Endothelial cell (in vitro differentiated cells): ENCODE measurements at regions not wholly inside any gene's neighbourhood (a gene's known extent, or its start where the extent isn't known, plus 50 kb on each side); places are given as distances from the start of the nearest gene placed in this dataset.

Experiments
- DNase-seq: peaks from one replicate; pipeline ENCODE4 v3.0.0; 2021; ENCODE audit warnings: low spot score
- H3K27ac Mint-ChIP-seq: one replicate; pipeline ENCODE4 v1.8.0; 2021; ENCODE audit warnings: mixed read lengths, inconsistent platforms; ENCODE audit not compliant: unreplicated experiment
- H3K27me3 Mint-ChIP-seq: one replicate; pipeline ENCODE4 v1.8.0; 2021; ENCODE audit warnings: mild to moderate bottlenecking, moderate library complexity, mixed read lengths, inconsistent platforms; ENCODE audit not compliant: unreplicated experiment
- H3K36me3 Mint-ChIP-seq: one replicate; pipeline ENCODE4 v1.8.0; 2021; ENCODE audit warnings: mild to moderate bottlenecking, low read depth, mixed read lengths, inconsistent platforms; ENCODE audit not compliant: unreplicated experiment
- H3K4me1 Mint-ChIP-seq: one replicate; pipeline ENCODE4 v1.8.0; 2021; ENCODE audit warnings: mild to moderate bottlenecking, mixed read lengths, inconsistent platforms; ENCODE audit not compliant: unreplicated experiment
- H3K4me3 Mint-ChIP-seq: one replicate; pipeline ENCODE4 v1.8.0; 2021; ENCODE audit warnings: mild to moderate bottlenecking, mixed read lengths, inconsistent platforms; ENCODE audit not compliant: unreplicated experiment
- H3K9me3 Mint-ChIP-seq: one replicate; pipeline ENCODE4 v1.8.0; 2021; ENCODE audit warnings: mixed read lengths, inconsistent platforms; ENCODE audit not compliant: unreplicated experiment
- TF ChIP-seq, protein P1 (sequence below): fragments of 200-600 bp; sonication (generic); IDR thresholded peaks from one replicate; pipeline ENCODE4 v1.5.0; 2021; ENCODE audit warnings: antibody characterized with exemption; ENCODE audit not compliant: unreplicated experiment

DNA sequence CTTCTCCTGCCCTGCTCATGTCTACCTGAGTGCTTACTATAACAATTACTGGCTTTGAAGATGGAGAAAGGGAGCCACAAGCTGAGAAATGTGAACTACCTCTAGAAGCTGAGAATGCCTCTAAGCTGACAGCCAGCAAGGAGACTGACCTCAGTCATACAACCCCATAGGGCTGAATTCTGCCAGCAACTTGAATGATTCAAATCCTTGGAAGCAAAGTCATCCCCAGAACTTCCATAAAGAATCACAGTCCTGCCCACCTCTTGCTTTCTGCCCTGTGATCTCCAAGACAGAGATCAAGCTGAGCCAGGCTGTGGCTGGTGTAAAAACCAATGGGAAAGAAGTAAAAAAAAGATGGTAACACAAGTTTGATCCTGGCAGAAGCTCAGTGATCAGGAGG lies 288.2 kb upstream of the SPHKAP start:
- TF ChIP-seq, protein P1, sequence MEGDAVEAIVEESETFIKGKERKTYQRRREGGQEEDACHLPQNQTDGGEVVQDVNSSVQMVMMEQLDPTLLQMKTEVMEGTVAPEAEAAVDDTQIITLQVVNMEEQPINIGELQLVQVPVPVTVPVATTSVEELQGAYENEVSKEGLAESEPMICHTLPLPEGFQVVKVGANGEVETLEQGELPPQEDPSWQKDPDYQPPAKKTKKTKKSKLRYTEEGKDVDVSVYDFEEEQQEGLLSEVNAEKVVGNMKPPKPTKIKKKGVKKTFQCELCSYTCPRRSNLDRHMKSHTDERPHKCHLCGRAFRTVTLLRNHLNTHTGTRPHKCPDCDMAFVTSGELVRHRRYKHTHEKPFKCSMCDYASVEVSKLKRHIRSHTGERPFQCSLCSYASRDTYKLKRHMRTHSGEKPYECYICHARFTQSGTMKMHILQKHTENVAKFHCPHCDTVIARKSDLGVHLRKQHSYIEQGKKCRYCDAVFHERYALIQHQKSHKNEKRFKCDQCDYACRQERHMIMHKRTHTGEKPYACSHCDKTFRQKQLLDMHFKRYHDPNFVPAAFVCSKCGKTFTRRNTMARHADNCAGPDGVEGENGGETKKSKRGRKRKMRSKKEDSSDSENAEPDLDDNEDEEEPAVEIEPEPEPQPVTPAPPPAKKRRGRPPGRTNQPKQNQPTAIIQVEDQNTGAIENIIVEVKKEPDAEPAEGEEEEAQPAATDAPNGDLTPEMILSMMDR: no peak
- Mint-ChIP-seq H3K4me3 (no peak overlapping the region), H3K27me3 (no peaks in the 10 kb centered on the region), H3K9me3 (no peaks in the 10 kb centered on the region), H3K36me3 (no peaks in the 10 kb centered on the region), H3K27ac (no peak overlapping the region), H3K4me1 (peaks cover 4% of the 10 kb centered on the region)
- DNase-seq: no peak

DNA sequence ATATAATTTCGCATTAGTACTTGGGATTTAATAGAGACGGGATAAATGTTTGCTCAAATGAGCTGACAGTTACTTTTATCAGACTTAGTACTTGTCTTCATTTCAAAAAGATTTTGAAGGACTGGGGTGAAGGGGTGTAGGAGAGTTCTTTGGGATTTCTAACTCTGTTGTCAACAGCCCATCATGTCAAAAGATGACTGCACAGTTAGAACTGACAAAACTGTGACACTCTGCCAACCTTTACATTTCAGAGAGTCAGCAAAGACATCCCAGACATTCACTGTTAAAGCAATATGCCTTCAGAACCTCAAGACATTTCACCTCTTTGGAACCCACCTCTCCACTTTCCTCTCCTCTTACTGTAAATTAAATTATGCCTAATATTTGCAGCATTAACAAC lies 285.4 kb upstream of the SPHKAP start:
- H3K4me1 Mint-ChIP-seq: no peaks in the 10 kb centered on the region
- no peak overlapping the region for H3K4me3 Mint-ChIP-seq
- H3K9me3 Mint-ChIP-seq: no peaks in the 10 kb centered on the region
- TF ChIP-seq, protein P1: no peak
- no peak overlapping the region for H3K27ac Mint-ChIP-seq
- H3K36me3 Mint-ChIP-seq: no peaks in the 10 kb centered on the region
- no peaks in the 10 kb centered on the region for H3K27me3 Mint-ChIP-seq
- DNase-seq: no peak

DNA sequence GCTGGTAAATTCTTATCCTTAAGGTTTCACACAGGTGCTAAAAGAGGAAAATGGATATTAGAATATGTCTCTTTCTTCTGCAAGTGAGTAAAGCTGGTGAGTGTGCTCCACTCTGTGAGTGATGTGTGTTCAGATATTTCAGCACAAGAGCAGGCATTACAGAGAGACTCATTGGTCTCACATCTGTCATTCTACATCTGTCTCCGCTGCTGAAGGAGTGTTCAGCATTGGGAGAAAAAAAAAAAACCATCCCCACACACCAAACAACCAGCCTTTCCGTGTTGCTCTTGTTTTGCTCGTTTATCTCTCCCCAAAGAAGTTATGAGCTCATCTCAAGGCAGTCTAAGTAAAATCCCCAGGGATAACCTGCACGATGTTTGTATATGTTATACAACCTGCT lies 283.9 kb upstream of the SPHKAP start:
- no peak overlapping the region for H3K27ac Mint-ChIP-seq
- no peak overlapping the region for H3K4me3 Mint-ChIP-seq
- H3K4me1 Mint-ChIP-seq: no peaks in the 10 kb centered on the region
- H3K27me3 Mint-ChIP-seq: no peaks in the 10 kb centered on the region
- TF ChIP-seq, protein P1: no peak
- no peaks in the 10 kb centered on the region for H3K9me3 Mint-ChIP-seq
- no peaks in the 10 kb centered on the region for H3K36me3 Mint-ChIP-seq
- no peak for DNase-seq

DNA sequence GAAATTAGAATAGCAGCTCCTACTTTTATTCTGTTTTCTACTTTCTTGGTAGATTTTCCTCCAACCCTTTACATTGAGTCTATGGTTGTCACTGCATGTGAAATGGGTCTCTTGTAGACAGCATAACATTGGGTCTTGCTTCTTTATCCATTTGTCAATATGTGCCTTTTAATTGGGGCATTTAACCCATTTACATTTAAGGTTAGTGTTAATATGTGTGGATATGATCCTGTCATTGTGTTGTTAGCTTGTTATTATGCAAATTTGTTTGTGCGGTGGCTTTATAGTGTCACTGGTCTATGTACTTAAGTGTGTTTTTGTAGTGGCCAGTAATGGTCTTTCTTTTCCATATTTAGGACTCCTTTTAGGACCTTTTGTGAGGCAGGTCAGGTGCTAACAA lies 276.9 kb upstream of the SPHKAP start:
- no peak for DNase-seq
- H3K4me1 Mint-ChIP-seq: no peaks in the 10 kb centered on the region
- no peak overlapping the region for H3K27ac Mint-ChIP-seq
- peaks cover 3% of the 10 kb centered on the region for H3K36me3 Mint-ChIP-seq
- H3K9me3 Mint-ChIP-seq: no peaks in the 10 kb centered on the region
- no peak overlapping the region for H3K4me3 Mint-ChIP-seq
- H3K27me3 Mint-ChIP-seq: peaks cover 1% of the 10 kb centered on the region
- TF ChIP-seq, protein P1: no peak

DNA sequence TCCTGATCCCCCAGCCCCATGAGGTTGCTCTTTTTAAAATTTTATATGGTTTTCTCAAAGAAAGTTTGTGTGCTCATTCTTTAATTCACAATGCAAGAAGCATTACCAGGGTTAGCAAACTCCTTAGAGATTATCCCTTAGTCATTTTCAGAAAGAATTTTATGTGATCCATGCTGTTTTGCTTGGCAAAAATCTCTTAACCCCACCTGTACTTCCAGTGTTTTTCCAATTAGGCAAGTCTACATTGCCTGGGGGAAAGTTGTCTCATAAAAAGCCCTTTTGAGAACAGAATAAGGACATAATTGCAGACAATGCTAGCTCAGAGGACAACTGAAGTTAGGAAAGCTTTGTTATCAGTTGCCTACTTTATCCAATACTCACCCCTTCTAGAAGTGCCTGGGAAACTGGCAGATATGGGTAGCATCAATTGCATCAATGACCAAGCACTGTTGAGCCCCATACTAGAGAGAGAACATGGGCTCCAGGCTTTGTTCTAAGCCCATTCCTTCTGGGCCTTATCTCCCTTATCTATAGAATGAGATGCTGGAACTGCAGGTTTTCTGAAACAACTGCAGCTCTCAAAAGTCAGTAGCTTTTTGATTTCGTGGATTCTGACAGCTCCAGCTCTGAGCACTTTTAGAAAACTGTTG lies 265.9 kb upstream of the SPHKAP start:
- Mint-ChIP-seq H3K27me3 (no peaks in the 10 kb centered on the region), H3K4me1 (no peaks in the 10 kb centered on the region), H3K36me3 (no peaks in the 10 kb centered on the region), H3K4me3 (no peak overlapping the region), H3K9me3 (no peaks in the 10 kb centered on the region), H3K27ac (no peak overlapping the region)
- no peak for DNase-seq
- TF ChIP-seq, protein P1: no peak
